RPMI7951 (cell line): ENCODE measurements at regions not wholly inside any gene's neighbourhood (a gene's known extent, or its start where the extent isn't known, plus 50 kb on each side); places are given as distances from the start of the nearest gene placed in this dataset.

ENCODE experiments used
- DNase-seq: peaks from one replicate; pipeline ENCODE4 v3.0.0-alpha.2; 2012; ENCODE audit warnings: low read depth

- DNase-seq = no peak
Observed at GRCh38 chr11:45724153-45724552, 58.7 kb upstream of the CHST1 start.

DNA sequence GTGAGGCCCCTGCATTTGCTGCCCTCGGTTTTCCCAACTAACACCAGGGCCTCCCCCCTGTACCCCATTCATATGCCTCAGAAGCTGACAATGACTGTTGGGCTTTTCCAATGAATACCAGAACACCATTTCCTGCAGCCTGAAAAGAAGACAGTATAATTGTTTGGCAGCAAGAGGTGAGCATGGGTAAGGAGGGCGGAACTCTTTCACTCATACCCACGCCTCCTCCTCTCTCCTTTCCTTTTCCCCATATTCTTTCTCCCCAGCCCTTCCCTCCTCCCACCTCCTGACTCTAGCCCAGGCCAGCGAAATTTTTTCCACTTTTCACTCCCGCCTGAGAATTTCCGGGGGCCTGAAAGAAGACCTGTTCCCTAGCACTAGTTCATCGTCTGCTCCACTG is 58.0 kb upstream of the CHST1 start:
- DNase-seq = no peak

DNA sequence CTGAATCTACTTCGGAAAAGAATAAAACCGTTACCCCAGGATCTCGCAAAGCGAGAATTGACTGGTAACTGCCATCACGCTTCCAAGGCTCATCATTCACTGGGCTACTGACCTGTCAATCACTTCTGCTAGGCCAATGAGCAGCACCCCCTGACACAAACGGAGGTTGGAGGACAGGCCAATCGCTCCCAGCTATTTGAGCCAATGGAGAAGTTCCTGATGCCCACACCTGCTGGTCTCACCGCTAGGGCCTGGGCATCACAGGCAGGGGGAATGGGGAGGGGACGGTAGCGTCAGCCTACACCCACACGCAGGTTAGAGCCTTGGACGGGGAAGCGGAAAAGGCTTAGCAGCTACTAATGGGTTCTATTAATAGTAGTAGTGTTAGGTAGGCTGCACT is 56.7 kb upstream of the CHST1 start:
- peak; percentile 27 for DNase-seq

GRCh38 chr11:45717526-45717925 is 52.1 kb upstream of the CHST1 start:
- no peak for DNase-seq

DNA sequence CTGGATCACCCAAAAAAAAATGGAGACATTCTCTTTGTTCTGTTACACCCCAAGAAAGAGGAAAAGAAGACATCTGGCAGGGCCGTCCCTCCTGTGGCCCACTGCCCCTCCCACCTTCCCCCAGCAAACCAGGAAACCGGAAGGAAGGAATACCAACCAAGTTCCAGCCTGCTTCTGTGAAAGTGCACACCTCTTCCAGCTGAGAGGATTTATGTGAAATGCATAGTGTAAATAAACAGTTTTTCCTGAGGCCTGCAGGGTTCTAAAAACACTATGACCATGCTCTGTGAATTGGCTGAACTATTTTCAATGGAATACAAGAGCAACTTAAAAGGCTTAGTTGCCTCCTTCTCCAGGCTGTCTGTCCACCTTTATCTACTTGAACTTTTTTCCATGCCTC is 50.0 kb upstream of the CHST1 start:
- DNase-seq = no peak
